GM18520 (cell line): ENCODE measurements at regions not wholly inside any gene's neighbourhood (a gene's known extent, or its start where the extent isn't known, plus 50 kb on each side); places are given as distances from the start of the nearest gene placed in this dataset.
A peak's percentile ranks its signal among the peaks of the same experiment; 100 is the strongest.

ENCODE experiments used
- ATAC-seq: cut with Tn5 transposase; IDR thresholded peaks from one replicate; pipeline ENCODE4 v1.9.1; 2021; ENCODE audit not compliant: unreplicated experiment

- ATAC-seq, result peak; percentile 80
Measured at GRCh38 chr6:16078064-16078463, 50.8 kb upstream of the MYLIP start.

GRCh38 chr6:16069671-16070070, 59.2 kb upstream of the MYLIP start:
- no peak for ATAC-seq

GRCh38 chr6:16069222-16069621, 59.7 kb upstream of the MYLIP start:
- no peak for ATAC-seq

- ATAC-seq, result no peak
Measured at GRCh38 chr6:16067568-16067967, 61.3 kb upstream of the MYLIP start.

- ATAC-seq, result no peak
Measured at GRCh38 chr6:16064671-16065072, 64.2 kb upstream of the MYLIP start.

GRCh38 chr6:16063580-16063979, 65.3 kb upstream of the MYLIP start:
- no peak for ATAC-seq

GRCh38 chr6:16061818-16062217, 67.1 kb upstream of the MYLIP start:
- ATAC-seq, result no peak

GRCh38 chr6:16060039-16060438, 68.8 kb upstream of the MYLIP start:
- ATAC-seq, result no peak

- ATAC-seq, result no peak
Measured at GRCh38 chr6:16059496-16059895, 69.4 kb upstream of the MYLIP start.

GRCh38 chr6:16058929-16059345, 69.9 kb upstream of the MYLIP start:
- no peak for ATAC-seq

GRCh38 chr6:16058201-16058928, 70.5 kb upstream of the MYLIP start:
- ATAC-seq, result no peak

GRCh38 chr6:16057446-16057845, 71.4 kb upstream of the MYLIP start:
- ATAC-seq, result no peak

- ATAC-seq, result no peak
Measured at GRCh38 chr6:16056263-16056870, 72.5 kb upstream of the MYLIP start.

- ATAC-seq, result no peak
Measured at GRCh38 chr6:16055852-16056251, 73.0 kb upstream of the MYLIP start.

GRCh38 chr6:16049168-16049567, 79.7 kb upstream of the MYLIP start:
- no peak for ATAC-seq

- no peak for ATAC-seq
Measured at GRCh38 chr6:16048221-16048620, 80.7 kb upstream of the MYLIP start.

GRCh38 chr6:16047435-16047990, 81.4 kb upstream of the MYLIP start:
- ATAC-seq, result no peak

- no peak for ATAC-seq
Measured at GRCh38 chr6:16045238-16045637, 83.6 kb upstream of the MYLIP start.

- no peak for ATAC-seq
Measured at GRCh38 chr6:16044211-16044643, 84.7 kb upstream of the MYLIP start.

- no peak for ATAC-seq
Measured at GRCh38 chr6:16043171-16044135, 85.4 kb upstream of the MYLIP start.

GRCh38 chr6:16042751-16043150, 86.1 kb upstream of the MYLIP start:
- ATAC-seq, result no peak
